OCI-LY7 (cell line): ENCODE measurements at regions not wholly inside any gene's neighbourhood (a gene's known extent, or its start where the extent isn't known, plus 50 kb on each side); places are given as distances from the start of the nearest gene placed in this dataset.

Experiments used
- CTCF ChIP-seq: fragments of 200-600 bp; sonication (generic); conservative IDR thresholded peaks from 2 replicates; pipeline ENCODE4 v1.5.1; 2014; ENCODE audit warnings: mild to moderate bottlenecking, antibody characterized with exemption, low read length, moderate library complexity, mixed read lengths
- EZH2phosphoT487 ChIP-seq: fragments of 200-600 bp; sonication (generic); IDR thresholded peaks from 2 replicates; pipeline ENCODE4 v1.6.1; 2018; ENCODE audit warnings: low read depth, borderline replicate concordance, mild to moderate bottlenecking, mixed run types, antibody characterized with exemption, low read length, moderate library complexity, mixed read lengths

DNA sequence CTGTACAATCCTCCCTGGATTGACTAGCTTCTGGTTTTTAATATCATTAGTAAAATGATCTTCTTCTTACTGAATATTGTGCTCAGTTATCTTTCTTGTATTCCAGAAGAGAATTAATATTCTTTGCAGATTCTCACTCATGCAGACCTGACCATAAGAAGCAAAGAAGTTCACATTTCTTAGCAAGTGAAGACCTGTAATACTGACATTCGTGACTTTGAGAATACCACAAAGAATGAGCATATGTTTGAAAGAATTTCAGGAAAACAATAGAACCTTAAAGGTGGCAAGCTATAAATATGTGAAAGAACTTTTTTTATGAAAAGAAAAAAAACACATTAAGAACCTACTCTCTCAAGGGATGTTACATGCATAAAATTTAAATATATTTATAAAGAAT lies 371.6 kb downstream of the JRKL start:
- TF ChIP-seq CTCF (no peak), EZH2phosphoT487 (no peak)
